HepG2 (cell line): ENCODE measurements at regions not wholly inside any gene's neighbourhood (a gene's known extent, or its start where the extent isn't known, plus 50 kb on each side); places are given as distances from the start of the nearest gene placed in this dataset.

Experiments
- ATAC-seq: fragments of 200-7000 bp; cut with Tn5 transposase; 3 replicates; pipeline ENCODE4 v1.9.1; 2020; ENCODE audit warnings: mild to moderate bottlenecking, moderate library complexity
- BruUV-seq: library from RNA; stranded (reverse); fragments of 400-500 nt; replicated peaks from 2 replicates; lab custom pipeline; 2021; lab: Mats Ljungman, UMichigan
- CTCF ChIA-PET: fragments of 300-600 bp; formaldehyde crosslinking; extraction: SDS; loops from one replicate; lab custom pipeline; 2021; ENCODE audit warnings: low total read pairs, inconsistent platforms, low intra/inter-chr PET ratio; lab: Yijun Ruan, JAX
- POLR2A ChIA-PET: fragments of 350-600 bp; sonication (Branson Sonifier 250); formaldehyde crosslinking; loops from one replicate; lab custom pipeline; 2020; ENCODE audit warnings: antibody characterized with exemption, inconsistent platforms; lab: Yijun Ruan, JAX
- DNase-seq: peaks from one replicate; pipeline ENCODE4 v3.0.0-alpha.2; 2015; ENCODE audit warnings: low spot score
- FAIRE-seq: peaks from 3 replicates; lab custom pipeline; 2011; peaks lifted over from hg19 to GRCh38; lab: Jason Lieb, UNC
- H2AFZ ChIP-seq: one replicate; pipeline ENCODE4 v1.6.1; 2011; ENCODE audit warnings: low read length, inconsistent platforms
- H3K27ac ChIP-seq: fragments of 300-600 bp; 3 replicates; pipeline ENCODE4 v1.8.0; 2011; ENCODE audit warnings: mixed run types, mild to moderate bottlenecking, mixed read lengths, low read length, inconsistent platforms; ENCODE audit not compliant: insufficient read depth; ENCODE audit errors: extremely low read length
- H3K27me3 ChIP-seq, 2 experiments: fragments of 200-600 bp in 1 of 2; 2 replicates in 1 of 2; 3 replicates in 1 of 2; pipeline versions ENCODE4 v1.6.0 to v1.8.0; 2011; ENCODE audit warnings: low read length in 2 of 2, mild to moderate bottlenecking in 2 of 2, moderate library complexity in 2 of 2, inconsistent platforms in 1 of 2; ENCODE audit not compliant: insufficient read depth in 2 of 2, control insufficient read depth in 1 of 2
- H3K36me3 ChIP-seq, 2 experiments: fragments of 200-600 bp in 1 of 2; replicated peaks in 1 of 2; 2 replicates in 1 of 2; 3 replicates in 1 of 2; pipeline versions ENCODE4 v1.5.1 to v1.8.0; 2011; ENCODE audit warnings: low read length in 2 of 2, inconsistent platforms in 1 of 2; ENCODE audit not compliant: insufficient read depth in 2 of 2, control insufficient read depth in 1 of 2
- H3K4me1 ChIP-seq: 2 replicates; pipeline ENCODE4 v1.5.1; 2012; ENCODE audit warnings: low read length, inconsistent platforms; ENCODE audit not compliant: insufficient read depth
- H3K4me2 ChIP-seq: 2 replicates; pipeline ENCODE4 v1.6.0; 2011; ENCODE audit warnings: low read depth, low read length, inconsistent platforms
- H3K4me3 ChIP-seq, 3 experiments: fragments of 200-600 bp in 1 of 3; sonication (generic), shearing (Covaris generic) in 1 of 3; replicated peaks in 1 of 3; 2 replicates each; pipeline ENCODE4 v1.5.1; 2011 to 2016; ENCODE audit warnings: low read length in 3 of 3, inconsistent platforms in 2 of 3, low read depth in 2 of 3, mild to moderate bottlenecking in 2 of 3, control low read depth in 1 of 3, mixed read lengths in 1 of 3; ENCODE audit not compliant: insufficient read depth in 1 of 3
- H3K79me2 ChIP-seq: one replicate; pipeline ENCODE4 v1.6.1; 2011; ENCODE audit warnings: low read length, inconsistent platforms; ENCODE audit not compliant: insufficient read depth
- H3K9ac ChIP-seq: 2 replicates; pipeline ENCODE4 v1.6.0; 2011; ENCODE audit warnings: mild to moderate bottlenecking, low read depth, low read length, inconsistent platforms; ENCODE audit not compliant: insufficient read depth
- H3K9me3 ChIP-seq: 2 replicates; pipeline ENCODE4 v1.5.1; 2012; ENCODE audit warnings: mild to moderate bottlenecking, low read length
- H4K20me1 ChIP-seq: 2 replicates; pipeline ENCODE4 v1.6.0; 2011; ENCODE audit warnings: inconsistent platforms, mild to moderate bottlenecking, low read length, moderate library complexity; ENCODE audit not compliant: insufficient read depth
- CBX1 ChIP-seq: IDR thresholded peaks from one replicate; pipeline ENCODE4 v1.6.1; 2016; ENCODE audit warnings: antibody characterized with exemption, low read depth
- KDM3A ChIP-seq: IDR thresholded peaks from 2 replicates; pipeline ENCODE4 v1.6.1; 2018; ENCODE audit warnings: low read depth, missing compliant biosample characterization
- KLF13 ChIP-seq: sonication (generic); formaldehyde crosslinking; IDR thresholded peaks from 2 replicates; pipeline ENCODE4 v1.4.0; 2020; ENCODE audit warnings: mild to moderate bottlenecking, missing genetic modification reagents
- MATR3 ChIP-seq: sonication (generic); formaldehyde crosslinking; IDR thresholded peaks from 2 replicates; pipeline ENCODE4 v1.4.0; 2020; ENCODE audit warnings: missing genetic modification reagents
- MXI1 ChIP-seq: IDR thresholded peaks from 3 replicates; pipeline ENCODE4 v1.6.1; 2012; ENCODE audit warnings: low read depth, low read length, inconsistent platforms, borderline replicate concordance
- ZNF143 ChIP-seq: sonication (generic); formaldehyde crosslinking; IDR thresholded peaks from 2 replicates; pipeline ENCODE4 v1.4.0; 2020; ENCODE audit warnings: missing genetic modification reagents
- ZNF205 ChIP-seq: IDR thresholded peaks from 2 replicates; pipeline ENCODE4 v1.6.1; 2018; ENCODE audit warnings: missing biosample characterization, missing genetic modification reagents
- ZNF317 ChIP-seq: sonication (generic); formaldehyde crosslinking; IDR thresholded peaks from 2 replicates; pipeline ENCODE4 v1.5.0; 2020; ENCODE audit warnings: mild to moderate bottlenecking, missing genetic modification reagents
- ZNF33B ChIP-seq: sonication (generic); formaldehyde crosslinking; IDR thresholded peaks from 2 replicates; pipeline ENCODE4 v1.5.1; 2020; ENCODE audit warnings: mild to moderate bottlenecking, missing genetic modification reagents
- ZNF468 ChIP-seq: sonication (generic); formaldehyde crosslinking; IDR thresholded peaks from 2 replicates; pipeline ENCODE4 v1.8.0; 2022; ENCODE audit warnings: mild to moderate bottlenecking, moderate library complexity, missing genetic modification reagents
- ZNF574 ChIP-seq: sonication (generic); formaldehyde crosslinking; IDR thresholded peaks from 2 replicates; pipeline ENCODE4 v1.4.0; 2020; ENCODE audit warnings: missing genetic modification reagents
- ZNF724P ChIP-seq: sonication (generic); formaldehyde crosslinking; IDR thresholded peaks from 2 replicates; pipeline ENCODE4 v1.8.0; 2022; ENCODE audit warnings: missing genetic modification reagents, borderline replicate concordance
- ZSCAN12 ChIP-seq: sonication (generic); formaldehyde crosslinking; IDR thresholded peaks from 2 replicates; pipeline ENCODE4 v1.9.0; 2021; ENCODE audit warnings: mild to moderate bottlenecking, missing genetic modification reagents
- WGBS: methylation state at CpG from one replicate; pipeline ENCODE4 v1.1.6; 2017; ENCODE audit warnings: low lambda C conversion rate; 5-methylcytosine and 5-hydroxymethylcytosine counted together
- in situ Hi-C: cut with HindIII; loops from 2 replicates; pipeline ENCODE4 v1.10.0; 2017; ENCODE audit warnings: low pct_unique_long_range_greater_than_20kb; ENCODE audit not compliant: extremely low pct_ligation_motif_present
- intact Hi-C: fragments of 100-400 bp; cut with micrococcal nuclease; formaldehyde crosslinking; loops from one replicate; pipeline ENCODE4 v1.10.0; 2022; ENCODE audit not compliant: unreplicated experiment
- TF ChIP-seq, protein P1 (sequence below): sonication (generic); formaldehyde crosslinking; IDR thresholded peaks from 2 replicates; pipeline ENCODE4 v1.5.0; 2020; ENCODE audit warnings: missing genetic modification reagents
- TF ChIP-seq, protein P2 (sequence below): sonication (generic); formaldehyde crosslinking; IDR thresholded peaks from 2 replicates; pipeline ENCODE4 v1.5.0; 2020; ENCODE audit warnings: missing genetic modification reagents

DNA sequence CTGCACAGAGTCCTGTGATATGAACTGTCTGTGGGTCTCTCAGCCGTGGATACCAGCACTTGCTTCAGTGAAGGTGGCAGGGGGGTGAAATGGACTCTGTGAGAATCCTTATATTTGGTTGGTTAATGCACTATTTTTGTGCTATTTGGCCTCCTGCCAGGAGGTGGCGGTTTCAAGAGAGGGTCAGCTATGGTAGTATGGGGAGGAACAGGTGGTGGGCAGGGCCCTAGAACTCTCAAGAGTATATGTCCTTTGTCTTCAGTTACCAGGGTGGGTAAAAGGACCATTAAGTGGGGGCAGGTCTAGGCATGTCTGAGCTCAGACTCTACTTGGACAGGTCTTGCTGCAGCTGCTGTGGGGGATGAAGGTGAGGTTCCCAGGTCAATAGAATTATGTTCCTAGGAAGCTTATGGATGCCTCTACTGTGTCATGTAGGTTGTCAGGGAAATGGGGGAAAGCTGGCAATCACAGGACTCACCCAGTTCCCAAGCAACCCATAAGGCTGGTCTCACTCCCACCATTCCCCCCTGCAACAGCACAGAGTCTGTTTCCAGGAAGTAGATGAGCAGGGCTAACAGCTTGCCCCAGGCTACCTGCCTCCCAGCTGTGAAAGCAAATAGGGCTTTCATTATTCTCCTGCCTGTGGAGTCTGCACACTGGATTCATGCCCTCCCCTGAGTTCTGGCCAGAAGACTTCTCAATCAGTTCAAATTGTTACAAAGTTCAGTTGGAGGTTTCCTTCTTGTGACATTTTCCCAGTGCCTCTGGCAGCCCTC is 56.8 kb upstream of the PHIP start:
- Histone ChIP-seq H3K27me3 (no peaks in the 10 kb centered on the region), H3K9me3 (peaks cover 30% of the 10 kb centered on the region), H2AFZ (no peak overlapping the region), H3K4me3 (no peak overlapping the region), H3K79me2 (no peaks in the 10 kb centered on the region), H3K9ac (no peak overlapping the region), H3K27ac (no peak overlapping the region), H3K36me3 (no peaks in the 10 kb centered on the region), H4K20me1 (no peaks in the 10 kb centered on the region), H3K4me2 (no peak overlapping the region), H3K4me1 (no peaks in the 10 kb centered on the region)
- ChIA-PET POLR2A (no interaction called here), CTCF (no interaction called here)
- in situ Hi-C loops (no loop called here), intact Hi-C loops (no loop called here)
- BruUV-seq: no TSS peak
- 0% methylated on average over 1 of the region's 2 CpGs for WGBS
- ATAC-seq: no peak
- FAIRE-seq: no peak
- DNase-seq: no peak
- TF ChIP-seq ZNF574 (CRISPR knock-in tag) (peak; percentile 40; the same call in 1 of the 2 replicates), KLF13 (CRISPR knock-in tag) (no peak)

GRCh38 chr6:79133173-79133572 is 55.1 kb upstream of the PHIP start:
- POLR2A ChIA-PET: no interaction called here
- no peak for TF ChIP-seq MXI1
- no peak for TF ChIP-seq ZNF143 (CRISPR knock-in tag)
- TF ChIP-seq MATR3: no peak
- no peak for TF ChIP-seq CBX1
- no peak for TF ChIP-seq ZSCAN12
- no peak for TF ChIP-seq ZNF317 (CRISPR knock-in tag)
- no peak for TF ChIP-seq ZNF33B (CRISPR knock-in tag)
- TF ChIP-seq, protein P1, sequence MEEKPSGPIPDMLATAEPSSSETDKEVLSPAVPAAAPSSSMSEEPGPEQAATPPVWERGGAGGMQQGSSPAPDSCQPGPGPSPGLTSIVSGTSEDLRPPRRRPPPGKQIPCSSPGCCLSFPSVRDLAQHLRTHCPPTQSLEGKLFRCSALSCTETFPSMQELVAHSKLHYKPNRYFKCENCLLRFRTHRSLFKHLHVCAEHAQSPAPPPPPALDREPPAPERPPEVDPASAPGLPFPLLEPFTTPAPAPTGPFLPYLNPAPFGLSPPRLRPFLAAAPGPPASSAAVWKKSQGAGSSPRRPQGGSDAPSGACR (CRISPR knock-in tag): no peak
- TF ChIP-seq, protein P2, sequence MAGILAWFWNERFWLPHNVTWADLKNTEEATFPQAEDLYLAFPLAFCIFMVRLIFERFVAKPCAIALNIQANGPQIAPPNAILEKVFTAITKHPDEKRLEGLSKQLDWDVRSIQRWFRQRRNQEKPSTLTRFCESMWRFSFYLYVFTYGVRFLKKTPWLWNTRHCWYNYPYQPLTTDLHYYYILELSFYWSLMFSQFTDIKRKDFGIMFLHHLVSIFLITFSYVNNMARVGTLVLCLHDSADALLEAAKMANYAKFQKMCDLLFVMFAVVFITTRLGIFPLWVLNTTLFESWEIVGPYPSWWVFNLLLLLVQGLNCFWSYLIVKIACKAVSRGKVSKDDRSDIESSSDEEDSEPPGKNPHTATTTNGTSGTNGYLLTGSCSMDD (CRISPR knock-in tag): no peak
- no peak for TF ChIP-seq KDM3A (CRISPR knock-in tag)
- no peak for TF ChIP-seq ZNF724P (CRISPR knock-in tag)
- no peak for TF ChIP-seq ZNF205 (CRISPR knock-in tag)
- no peak for TF ChIP-seq ZNF468 (CRISPR knock-in tag)

More at GRCh38 chr6:79133173-79133572, 55.1 kb upstream of the PHIP start:
- Histone ChIP-seq H3K9ac (no peak overlapping the region), H3K9me3 (peaks cover 30% of the 10 kb centered on the region), H3K36me3 (no peaks in the 10 kb centered on the region), H2AFZ (no peak overlapping the region), H3K4me3 (no peak overlapping the region), H3K79me2 (no peaks in the 10 kb centered on the region), H3K4me1 (no peaks in the 10 kb centered on the region), H4K20me1 (no peaks in the 10 kb centered on the region), H3K27me3 (no peaks in the 10 kb centered on the region), H3K4me2 (no peak overlapping the region), H3K27ac (no peak overlapping the region)
- CTCF ChIA-PET: no interaction called here
- FAIRE-seq (no peak), DNase-seq (no peak), ATAC-seq (no peak)
- intact Hi-C loops: no loop called here
- WGBS: 16% methylated on average over 3 of the region's 3 CpGs
- BruUV-seq: no TSS peak
- in situ Hi-C loops: no loop called here
